GM12878 (cell line): ENCODE measurements at regions not wholly inside any gene's neighbourhood (a gene's known extent, or its start where the extent isn't known, plus 50 kb on each side); places are given as distances from the start of the nearest gene placed in this dataset.

Experiments
- ATAC-seq: fragments of 200-7000 bp; cut with Tn5 transposase; 3 replicates; pipeline ENCODE4 v1.9.1; 2020; ENCODE audit warnings: mild to moderate bottlenecking, moderate library complexity
- BruUV-seq: library from RNA; stranded (reverse); fragments of 400-500 nt; replicated peaks from 2 replicates; lab custom pipeline; 2021; lab: Mats Ljungman, UMichigan
- CTCF ChIA-PET: fragments of 300-600 bp; sonication (Branson Sonifier 250); formaldehyde crosslinking; extraction: SDS; loops from one replicate; lab custom pipeline; 2021; ENCODE audit warnings: inconsistent platforms; lab: Yijun Ruan, JAX
- POLR2A ChIA-PET: fragments of 350-600 bp; formaldehyde crosslinking; extraction: SDS; loops from one replicate; lab custom pipeline; 2021; ENCODE audit warnings: inconsistent platforms; lab: Charles Lee
- RAD21 ChIA-PET: fragments of 300-600 bp; sonication (Branson Sonifier 250); formaldehyde crosslinking; loops from one replicate; lab custom pipeline; 2023; ENCODE audit warnings: antibody characterized with exemption; ENCODE audit not compliant: unreplicated experiment; lab: Charles Lee
- SMC1A ChIA-PET: fragments of 300-600 bp; sonication (Branson Sonifier 250); formaldehyde crosslinking; loops from one replicate; lab custom pipeline; 2023; ENCODE audit not compliant: unreplicated experiment, uncharacterized antibody; lab: Charles Lee
- DNase-seq: peaks from one replicate; pipeline ENCODE4 v3.0.0-alpha.2; 2011; ENCODE audit warnings: low read depth, low spot score
- FAIRE-seq: peaks from 3 replicates; lab custom pipeline; 2011; peaks lifted over from hg19 to GRCh38; lab: Jason Lieb, UNC
- H2AFZ ChIP-seq: 2 replicates; pipeline ENCODE4 v1.6.0; 2011; ENCODE audit warnings: low read depth, low read length, control low read depth; ENCODE audit not compliant: control insufficient read depth
- H3K27ac ChIP-seq: 2 replicates; pipeline ENCODE4 v1.5.1; 2011; ENCODE audit warnings: control low read depth; ENCODE audit not compliant: control insufficient read depth, insufficient read depth
- H3K27me3 ChIP-seq, 2 experiments: replicated peaks in 1 of 2; 2 replicates each; pipeline versions ENCODE4 v1.6.0 to v1.6.1; 2011; ENCODE audit warnings: low read length in 1 of 2; ENCODE audit not compliant: control insufficient read depth in 2 of 2, insufficient read depth in 2 of 2
- H3K36me3 ChIP-seq, 2 experiments: 2 replicates each; pipeline ENCODE4 v1.5.1; 2011; ENCODE audit warnings: low read length in 1 of 2; ENCODE audit not compliant: control insufficient read depth in 2 of 2, insufficient read depth in 2 of 2
- H3K4me1 ChIP-seq: 2 replicates; pipeline ENCODE4 v1.6.1; 2011; ENCODE audit warnings: mild to moderate bottlenecking, low read length, moderate library complexity, mixed read lengths; ENCODE audit not compliant: control insufficient read depth, insufficient read depth
- H3K4me2 ChIP-seq: 2 replicates; pipeline ENCODE4 v1.6.0; 2011; ENCODE audit warnings: control low read depth; ENCODE audit not compliant: control insufficient read depth, insufficient read depth
- H3K4me3 ChIP-seq: fragments of 200-600 bp; sonication (generic); 2 replicates; pipeline ENCODE4 v1.5.1; 2016
- H3K79me2 ChIP-seq: 2 replicates; pipeline ENCODE4 v1.6.0; 2011; ENCODE audit warnings: low read length; ENCODE audit not compliant: control insufficient read depth, insufficient read depth
- H3K9ac ChIP-seq: 2 replicates; pipeline ENCODE4 v1.8.0; 2011; ENCODE audit warnings: low read length, control low read depth, mixed read lengths; ENCODE audit not compliant: control insufficient read depth, insufficient read depth
- H3K9me3 ChIP-seq: replicated peaks from 3 replicates; pipeline ENCODE4 v1.5.1; 2011; ENCODE audit warnings: mild to moderate bottlenecking, low read length; ENCODE audit not compliant: control insufficient read depth, insufficient read depth
- H4K20me1 ChIP-seq: 2 replicates; pipeline ENCODE4 v1.6.0; 2011; ENCODE audit not compliant: control insufficient read depth, insufficient read depth
- ASH2L ChIP-seq: fragments of 300-600, 200-600 bp; sonication (generic); IDR thresholded peaks from 2 replicates; pipeline ENCODE4 v1.6.1; 2017; ENCODE audit warnings: low read depth, mild to moderate bottlenecking, borderline replicate concordance
- BCL3 ChIP-seq: IDR thresholded peaks from 2 replicates; pipeline ENCODE4 v1.6.1; 2011; ENCODE audit warnings: borderline replicate concordance, low read depth, mild to moderate bottlenecking, moderate library complexity, low read length; ENCODE audit not compliant: insufficient read depth, poor library complexity, severe bottlenecking
- BMI1 ChIP-seq: fragments of 450-650 bp; IDR thresholded peaks from 2 replicates; pipeline ENCODE4 v1.6.1; 2016; ENCODE audit warnings: mild to moderate bottlenecking, moderate library complexity, borderline replicate concordance
- CEBPZ ChIP-seq: fragments of 150-350 bp; IDR thresholded peaks from 2 replicates; pipeline ENCODE4 v1.6.1; 2016; ENCODE audit warnings: low read depth, low read length
- EED ChIP-seq: sonication (generic); IDR thresholded peaks from 2 replicates; pipeline ENCODE4 v1.6.1; 2016; ENCODE audit warnings: antibody characterized with exemption, low read depth
- EP300 ChIP-seq, 2 experiments: fragments of 150-350 bp in 1 of 2; IDR thresholded peaks; 2 replicates each; pipeline ENCODE4 v1.6.1; 2011 to 2012; ENCODE audit warnings: low read depth in 2 of 2, low read length in 2 of 2, borderline replicate concordance in 1 of 2, improper control_type of control experiment in 1 of 2, inconsistent platforms in 1 of 2; ENCODE audit not compliant: control insufficient read depth in 1 of 2
- FOS ChIP-seq: IDR thresholded peaks from 3 replicates; pipeline ENCODE4 v1.6.1; 2011; ENCODE audit warnings: borderline replicate concordance; ENCODE audit not compliant: insufficient read length; ENCODE audit errors: extremely low read depth
- HDAC6 ChIP-seq: fragments of 200-600 bp; sonication (generic); IDR thresholded peaks from one replicate; pipeline ENCODE4 v1.8.0; 2017; ENCODE audit warnings: antibody characterized with exemption; ENCODE audit not compliant: unreplicated experiment
- IKZF2 ChIP-seq, 2 experiments: fragments of 450-650 bp; IDR thresholded peaks; 2 replicates each; pipeline ENCODE4 v1.6.1; 2017; ENCODE audit warnings: mild to moderate bottlenecking in 2 of 2, moderate library complexity in 2 of 2
- MAX ChIP-seq: IDR thresholded peaks from 2 replicates; pipeline ENCODE4 v1.6.1; 2012; ENCODE audit warnings: low read depth, low read length, improper control_type of control experiment
- NFIC ChIP-seq: IDR thresholded peaks from 2 replicates; pipeline ENCODE4 v1.6.1; 2012; ENCODE audit warnings: low read depth, mild to moderate bottlenecking, inconsistent platforms, low read length, moderate library complexity
- NFXL1 ChIP-seq: fragments of 450-650 bp; IDR thresholded peaks from 2 replicates; pipeline ENCODE4 v1.6.1; 2017; ENCODE audit warnings: antibody characterized with exemption, mild to moderate bottlenecking, borderline replicate concordance
- PML ChIP-seq: IDR thresholded peaks from 2 replicates; pipeline ENCODE4 v1.6.1; 2012; ENCODE audit warnings: low read length, inconsistent platforms
- POLR2A ChIP-seq: IDR thresholded peaks from 2 replicates; pipeline ENCODE4 v1.6.1; 2011; ENCODE audit warnings: low read depth, mild to moderate bottlenecking, low read length
- RB1 ChIP-seq: fragments of 450-650 bp; formaldehyde crosslinking; IDR thresholded peaks from 2 replicates; pipeline ENCODE4 v1.6.1; 2017; ENCODE audit warnings: mild to moderate bottlenecking, borderline replicate concordance
- TCF3 ChIP-seq: IDR thresholded peaks from 2 replicates; pipeline ENCODE4 v1.6.1; 2012; ENCODE audit warnings: low read depth, mild to moderate bottlenecking, low read length, borderline replicate concordance; ENCODE audit not compliant: insufficient read depth
- USF2 ChIP-seq: IDR thresholded peaks from 2 replicates; pipeline ENCODE4 v1.6.1; 2011; ENCODE audit warnings: low read depth, low read length, improper control_type of control experiment, borderline replicate concordance
- YY1 ChIP-seq: IDR thresholded peaks from 2 replicates; pipeline ENCODE4 v1.6.1; 2011; ENCODE audit warnings: low read depth, mild to moderate bottlenecking, low read length
- ZZZ3 ChIP-seq: IDR thresholded peaks from 2 replicates; pipeline ENCODE4 v1.6.1; 2011; ENCODE audit warnings: low read depth; ENCODE audit not compliant: control insufficient read depth, insufficient read length
- WGBS: methylation state at CpG from one replicate; pipeline ENCODE4 v1.1.6; 2016; ENCODE audit warnings: low lambda C conversion rate; ENCODE audit not compliant: insufficient replicate concordance, insufficient coverage; ENCODE audit errors: missing lambda C conversion rate; 5-methylcytosine and 5-hydroxymethylcytosine counted together
- in situ Hi-C: fragments of 300-500 bp; cut with MboI; formaldehyde crosslinking; loops from 9 replicates; pipeline ENCODE4 v1.14.3; 2018; ENCODE audit warnings: mixed read lengths
- intact Hi-C: fragments of 100-400 bp; cut with micrococcal nuclease; formaldehyde crosslinking; loops from one replicate; pipeline ENCODE4 v1.14.2; 2022; ENCODE audit not compliant: unreplicated experiment

- TF ChIP-seq CEBPZ (no peak), YY1 (no peak), FOS (no peak), HDAC6 (no peak), PML (no peak)
- TF ChIP-seq, all 136 proteins: peak for 0
These were observed 83.9 kb downstream of the DLL1 start (continued) for GRCh38 chr6:170206851-170207431.

GRCh38 chr6:170206317-170206621 lies 84.6 kb downstream of the DLL1 start:
- H3K27me3 ChIP-seq = no peaks in the 10 kb centered on the region
- no peak for FAIRE-seq
- H3K9ac ChIP-seq = no peak overlapping the region
- H3K79me2 ChIP-seq = no peaks in the 10 kb centered on the region
- no peak for DNase-seq
- H3K9me3 ChIP-seq = no peaks in the 10 kb centered on the region; the same call in 2 of the 3 replicates
- H3K36me3 ChIP-seq = no peaks in the 10 kb centered on the region
- no TSS peak for BruUV-seq
- intact Hi-C loops (no loop called here), in situ Hi-C loops (no loop called here)
- no peak for ATAC-seq
- H2AFZ ChIP-seq = no peak overlapping the region
- H3K4me3 ChIP-seq = no peak overlapping the region
- ChIA-PET SMC1A (no interaction called here), POLR2A (no interaction called here), CTCF (no interaction called here), RAD21 (no interaction called here)
- 57% methylated on average over 4 of the region's 4 CpGs for WGBS
- no peak overlapping the region for H3K27ac ChIP-seq
- no peak overlapping the region for H3K4me2 ChIP-seq
- H4K20me1 ChIP-seq = no peaks in the 10 kb centered on the region
- no peaks in the 10 kb centered on the region for H3K4me1 ChIP-seq
- no peak for TF ChIP-seq NFXL1
- TF ChIP-seq NFIC = no peak; the same call in 1 of the 2 replicates
- no peak for TF ChIP-seq BMI1
- TF ChIP-seq EED = no peak
- TF ChIP-seq BCL3 = peak; percentile 96
- TF ChIP-seq EP300 (IDR thresholded peaks at IDR 0.05; ENCODE audit: borderline replicate concordance in 1 of 2, control insufficient read depth in 1 of 2, low read depth in 2 of 2, low read length in 2 of 2) = no peak
- TF ChIP-seq USF2 = no peak
- TF ChIP-seq TCF3 = 0 out of 2 replicates have a peak, but pooled peaks have one; percentile 39
- no peak for TF ChIP-seq RB1
- no peak for TF ChIP-seq MAX
- TF ChIP-seq ASH2L = no peak
- no peak for TF ChIP-seq ZZZ3
- TF ChIP-seq IKZF2 (IDR thresholded peaks at IDR 0.05) = no peak
- no peak for TF ChIP-seq POLR2A
